Stimulated activated CD4-positive, alpha-beta T cell treated with anti-CD3 and anti-CD28 coated beads, Interleukin-15, amount 100 ng/mL, for 24 hours (primary cell): ENCODE measurements at regions not wholly inside any gene's neighbourhood (a gene's known extent, or its start where the extent isn't known, plus 50 kb on each side); places are given as distances from the start of the nearest gene placed in this dataset.
"Not testable (repeated sequence)": the region's sequence is repeated elsewhere in the genome, so short reads cannot be mapped to it uniquely, and the experiment has no call there.

Source experiments
- DNase-seq: peaks from one replicate; pipeline ENCODE4 v3.0.0-alpha.2; 2020

DNA sequence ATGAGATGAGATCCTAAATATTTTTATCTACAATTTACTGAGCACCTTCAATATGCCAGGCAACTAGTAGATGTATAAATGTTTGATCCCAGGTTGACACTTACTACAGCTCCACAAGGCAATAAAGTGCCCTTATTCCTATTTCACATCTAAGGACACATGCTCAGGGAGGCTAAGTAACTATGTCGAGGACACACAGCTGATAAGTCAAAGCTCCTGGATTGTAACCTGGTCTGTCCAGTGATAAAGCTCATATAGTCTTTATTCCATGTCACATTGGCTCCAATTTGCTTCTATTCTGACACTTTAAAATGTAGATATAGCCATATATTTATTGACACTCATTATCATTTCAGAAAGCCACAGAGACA lies 93.8 kb upstream of the BMAL1 start:
- DNase-seq = no peak

- no peak for DNase-seq
Observed at GRCh38 chr11:13184295-13184794, 93.2 kb upstream of the BMAL1 start.

DNA sequence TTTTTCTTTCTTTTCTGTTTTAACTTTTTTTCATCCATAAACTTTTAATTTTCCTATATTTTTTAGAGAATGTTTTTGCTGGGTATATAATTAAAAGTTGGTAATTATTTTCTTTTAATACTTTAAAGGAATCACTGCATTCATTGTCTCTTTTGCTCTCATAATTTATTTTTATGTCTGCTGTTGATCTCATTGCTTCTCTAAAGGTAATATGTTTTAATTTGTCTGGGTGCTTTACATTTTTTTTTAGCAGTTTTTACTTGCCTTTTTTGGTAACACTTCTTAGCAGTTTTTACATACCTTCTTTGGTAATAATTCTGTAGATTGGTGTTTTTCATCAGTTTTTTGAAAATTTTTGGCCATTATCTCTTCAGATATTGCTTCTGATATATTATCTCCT lies 89.4 kb upstream of the BMAL1 start:
- DNase-seq = no peak

GRCh38 chr11:13189561-13190426 lies 87.8 kb upstream of the BMAL1 start:
- DNase-seq = no peak

GRCh38 chr11:13193613-13194012 lies 84.0 kb upstream of the BMAL1 start:
- DNase-seq = no peak

- DNase-seq = not testable (repeated sequence)
Observed at GRCh38 chr11:13197374-13197773, 80.2 kb upstream of the BMAL1 start.

DNA sequence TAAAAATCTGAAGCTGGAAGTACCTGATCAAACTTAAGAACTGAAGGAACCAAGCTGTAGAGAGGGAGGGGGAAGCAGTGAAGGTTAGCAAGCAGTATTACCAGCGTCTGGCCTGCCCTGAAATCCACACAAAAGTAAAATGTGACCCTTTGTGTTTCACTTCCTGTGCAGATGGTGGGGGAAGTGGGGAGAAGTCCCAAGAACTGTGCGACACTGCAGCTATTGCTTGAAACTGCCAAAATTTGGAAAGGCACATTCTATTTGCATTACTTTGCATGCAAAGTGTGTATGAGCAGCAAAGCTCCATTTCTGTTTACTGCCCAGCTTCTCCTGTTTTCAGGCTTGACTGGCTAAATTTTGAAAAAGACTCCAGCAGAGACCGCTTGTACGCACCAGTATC lies 72.1 kb upstream of the BMAL1 start:
- DNase-seq = no peak

- no peak for DNase-seq
Observed at GRCh38 chr11:13206086-13206640, 71.4 kb upstream of the BMAL1 start.

GRCh38 chr11:13207270-13207664 lies 70.3 kb upstream of the BMAL1 start:
- DNase-seq = no peak

DNA sequence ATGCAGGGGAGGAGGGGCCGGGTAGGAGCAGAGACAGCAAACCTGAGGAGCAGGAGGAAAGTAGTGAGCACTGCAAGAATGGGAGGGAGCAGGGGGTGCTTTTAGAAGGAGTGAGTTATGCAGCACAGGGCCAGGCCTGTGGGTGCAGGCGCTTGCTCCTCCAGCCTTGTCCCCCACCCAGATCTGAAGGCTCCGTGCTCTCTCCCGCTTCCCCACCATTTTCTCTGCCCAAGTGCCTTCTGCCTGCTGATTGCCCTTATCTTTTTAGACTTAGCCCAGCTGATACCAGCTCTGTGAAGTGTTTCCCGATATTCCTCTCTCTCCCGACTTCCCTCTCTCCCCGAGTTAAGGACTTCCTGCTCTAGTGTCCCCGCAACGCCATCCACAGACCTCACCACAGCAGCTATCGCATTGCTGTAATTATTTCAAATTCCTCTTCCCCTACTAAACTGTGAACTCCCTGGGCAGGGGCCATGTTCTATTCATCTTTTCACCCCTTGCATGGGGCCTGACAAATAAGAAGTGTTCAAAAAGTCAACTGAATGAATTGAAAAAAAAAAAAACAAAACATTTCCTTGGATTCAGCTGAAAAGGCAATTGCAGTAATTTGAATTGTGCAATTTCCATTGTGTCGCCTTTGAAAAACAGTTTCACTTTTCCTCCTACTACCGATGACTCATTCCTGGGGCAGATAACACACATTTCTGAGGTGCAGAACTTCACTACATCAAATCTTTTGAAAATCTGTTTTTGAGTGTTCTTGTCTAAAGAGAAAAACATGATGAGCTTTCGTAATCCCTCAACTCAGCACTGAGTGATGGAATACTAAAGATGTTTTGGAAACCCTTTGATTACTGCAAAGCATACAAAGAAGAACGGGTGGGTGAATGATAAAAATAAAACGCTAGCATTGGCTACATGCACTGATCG lies 69.7 kb upstream of the BMAL1 start:
- peak; percentile 21 for DNase-seq

DNA sequence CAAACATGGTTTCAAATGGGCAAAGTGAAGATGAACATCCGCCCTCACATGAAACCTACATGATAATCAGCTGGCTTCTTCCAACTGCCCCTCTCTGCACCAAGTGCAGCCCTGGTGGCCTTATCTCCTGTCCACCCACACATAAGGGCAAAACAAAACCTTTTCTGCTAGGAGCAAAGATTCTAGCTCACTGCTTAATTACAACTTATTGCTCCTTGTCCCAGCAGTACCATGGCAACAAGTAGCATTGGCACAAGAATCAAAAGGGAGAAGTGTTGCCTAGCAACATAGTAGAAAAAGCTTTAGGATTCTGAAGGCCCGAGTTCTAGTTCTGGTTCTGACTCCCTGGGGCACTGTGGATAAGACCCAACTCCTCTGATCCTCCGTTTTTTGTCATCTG lies 68.7 kb upstream of the BMAL1 start:
- DNase-seq = no peak

- DNase-seq = no peak
Observed at GRCh38 chr11:13209379-13209778, 68.2 kb upstream of the BMAL1 start.

DNA sequence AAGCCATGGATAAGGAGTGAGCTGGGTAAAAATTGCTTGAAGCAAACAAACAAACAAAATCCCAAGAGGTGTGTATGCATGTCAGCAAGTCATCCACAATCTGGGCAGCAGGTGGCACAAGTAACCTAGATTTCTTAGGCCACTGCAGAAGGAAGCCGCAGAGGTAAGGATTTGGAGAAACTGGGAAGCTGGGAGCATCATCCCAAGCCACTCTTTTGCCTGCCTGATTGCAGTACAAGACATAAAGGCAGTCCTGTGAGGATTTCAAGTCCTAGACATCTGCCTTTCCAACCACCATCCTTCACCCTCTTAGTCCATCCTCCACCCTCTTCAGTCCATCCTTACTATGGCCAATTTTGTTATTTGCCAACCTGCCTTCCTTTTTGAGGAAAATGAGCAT lies 67.2 kb upstream of the BMAL1 start:
- peak; percentile 37 for DNase-seq

GRCh38 chr11:13214276-13214675 lies 63.3 kb upstream of the BMAL1 start:
- no peak for DNase-seq

- DNase-seq = no peak
Observed at GRCh38 chr11:13215149-13215548, 62.4 kb upstream of the BMAL1 start.

DNA sequence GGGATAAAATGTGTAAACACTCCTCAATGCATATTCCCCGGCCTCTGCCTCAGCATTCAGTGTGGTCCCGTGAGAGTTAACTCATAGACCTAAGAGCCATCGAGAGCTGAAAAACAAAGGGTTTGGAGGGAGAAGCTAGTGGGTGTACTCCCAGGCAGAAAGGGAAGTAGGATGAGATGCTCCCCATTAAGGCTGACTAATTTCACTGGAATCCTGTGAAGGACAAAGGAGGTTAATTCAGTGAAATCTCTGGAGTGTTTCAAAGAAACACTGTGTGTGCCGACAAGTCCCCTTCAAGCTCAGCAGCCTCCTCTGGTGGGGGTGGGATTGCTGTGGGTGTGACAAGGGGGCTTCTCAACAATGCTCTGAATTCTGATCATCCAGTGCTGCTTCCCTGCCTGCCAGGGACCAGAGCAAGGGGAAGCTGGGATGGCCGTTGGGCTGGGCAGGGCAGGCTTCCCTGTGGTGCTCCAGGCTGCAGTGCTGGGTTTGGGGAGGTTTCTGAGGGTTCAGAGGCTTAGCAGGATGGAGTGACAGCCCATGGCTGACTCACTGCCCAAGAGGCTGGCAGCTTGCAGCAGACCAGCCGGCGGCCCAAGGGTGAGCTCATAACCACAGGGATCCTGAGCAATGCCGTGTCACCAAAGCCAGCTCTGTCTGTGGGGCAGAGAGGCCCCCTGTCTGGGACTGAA lies 61.4 kb upstream of the BMAL1 start:
- peak; percentile 55 for DNase-seq

DNA sequence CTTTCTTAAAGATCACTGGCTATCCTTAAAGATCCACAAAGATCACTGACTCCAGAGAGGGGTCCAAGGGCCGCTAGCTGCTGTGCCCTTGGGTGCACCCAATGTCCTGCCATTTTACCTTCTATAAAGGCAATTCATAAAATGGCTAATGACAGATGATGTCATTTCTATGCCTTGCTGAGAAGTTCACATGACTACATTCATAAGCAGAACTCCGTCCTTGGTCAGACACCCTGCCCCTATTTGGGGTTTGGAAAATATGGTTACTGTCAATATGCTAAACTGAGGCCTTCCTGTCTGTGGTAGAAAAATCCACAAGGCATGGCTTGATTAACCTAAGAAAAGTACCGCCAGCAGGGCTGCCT lies 60.9 kb upstream of the BMAL1 start:
- no peak for DNase-seq

- DNase-seq = not testable (repeated sequence)
Observed at GRCh38 chr11:13218685-13219084, 58.9 kb upstream of the BMAL1 start.

GRCh38 chr11:13220148-13220547 lies 57.4 kb upstream of the BMAL1 start:
- DNase-seq = no peak

GRCh38 chr11:13221722-13222121 lies 55.9 kb upstream of the BMAL1 start:
- DNase-seq = no peak

DNA sequence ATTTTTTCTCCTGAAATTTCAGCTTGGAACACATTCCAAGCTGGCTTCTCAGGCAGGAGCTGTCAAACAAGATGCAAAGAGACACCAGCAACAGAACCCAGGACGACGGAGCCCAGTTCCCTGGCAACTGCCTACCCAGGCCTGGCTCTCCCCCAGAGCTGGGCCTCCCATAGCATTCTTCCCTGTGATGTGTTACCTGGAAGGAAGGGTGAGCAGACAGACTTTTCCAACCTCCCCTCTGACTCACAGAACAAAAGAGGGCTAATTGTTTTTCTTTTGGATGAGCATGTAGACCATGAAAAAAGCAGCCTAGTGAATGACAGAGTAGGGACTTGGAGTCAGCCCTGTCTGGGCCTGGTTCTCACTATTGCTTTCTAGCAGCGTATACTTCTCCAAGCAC lies 55.3 kb upstream of the BMAL1 start:
- DNase-seq = no peak

GRCh38 chr11:13223112-13223511 lies 54.5 kb upstream of the BMAL1 start:
- DNase-seq = no peak

DNA sequence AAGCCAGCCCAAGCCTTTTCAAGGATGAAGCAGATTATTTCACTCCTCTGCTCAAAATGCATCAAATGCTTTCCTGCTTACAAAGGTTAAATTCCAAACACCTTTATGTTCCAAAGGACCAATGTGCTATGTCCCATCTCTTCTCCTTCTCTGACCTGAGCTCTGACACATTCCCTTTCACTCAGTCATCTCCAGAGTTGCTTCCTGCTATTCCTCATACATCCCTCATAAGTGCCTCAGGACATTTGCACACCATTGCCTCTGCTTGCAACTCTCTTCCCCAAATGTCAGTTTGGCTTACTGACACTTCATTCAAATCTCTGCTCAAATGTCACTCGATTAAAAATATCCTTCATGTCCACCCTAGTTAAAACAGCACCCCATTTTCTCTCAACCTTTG lies 53.3 kb upstream of the BMAL1 start:
- DNase-seq = no peak
